Muscle of leg (tissue), 3 donors: ENCODE measurements at regions not wholly inside any gene's neighbourhood (a gene's known extent, or its start where the extent isn't known, plus 50 kb on each side); places are given as distances from the start of the nearest gene placed in this dataset.

Source experiments
- DNase-seq: peaks from one replicate; pipeline ENCODE4 v3.0.0; 2013
- H3K27ac ChIP-seq: one replicate; pipeline ENCODE4 v1.5.1; 2013; ENCODE audit warnings: mild to moderate bottlenecking, low read length, control low read depth
- H3K27me3 ChIP-seq: one replicate; pipeline ENCODE4 v1.6.1; 2013; ENCODE audit warnings: low read length; ENCODE audit not compliant: control insufficient read depth, insufficient read depth
- H3K36me3 ChIP-seq: one replicate; pipeline ENCODE4 v1.6.1; 2013; ENCODE audit warnings: low read length; ENCODE audit not compliant: control insufficient read depth, insufficient read depth
- H3K4me1 ChIP-seq: one replicate; pipeline ENCODE4 v1.6.1; 2013; ENCODE audit warnings: low read length; ENCODE audit not compliant: control insufficient read depth, insufficient read depth
- H3K4me3 ChIP-seq: one replicate; pipeline ENCODE4 v1.5.1; 2013; ENCODE audit warnings: low read length, control low read depth
- H3K9me3 ChIP-seq: replicated peaks from 2 replicates; pipeline ENCODE4 v1.6.1; 2013; ENCODE audit warnings: low read depth, low read length; ENCODE audit not compliant: control insufficient read depth
- WGBS: methylation state at CpG from one replicate; pipeline ENCODE4 v1.1.5; 2013; ENCODE audit warnings: missing lambda C conversion rate; ENCODE audit not compliant: insufficient coverage; 5-methylcytosine and 5-hydroxymethylcytosine counted together

GRCh38 chr11:11220786-11221185, 132.3 kb downstream of the CSNK2A3 start:
- no peak for DNase-seq
- 86% methylated on average over 9 of the region's 9 CpGs for WGBS
- peaks cover 23% of the 10 kb centered on the region for H3K4me1 ChIP-seq
- H3K27ac ChIP-seq: no peak overlapping the region
- H3K4me3 ChIP-seq: no peak overlapping the region
- no peaks in the 10 kb centered on the region for H3K36me3 ChIP-seq
- no peaks in the 10 kb centered on the region for H3K27me3 ChIP-seq
- H3K9me3 ChIP-seq: no peaks in the 10 kb centered on the region

GRCh38 chr11:11218629-11218986, 134.4 kb downstream of the CSNK2A3 start:
- Histone ChIP-seq H3K4me1 (peaks cover 23% of the 10 kb centered on the region), H3K36me3 (no peaks in the 10 kb centered on the region), H3K9me3 (no peaks in the 10 kb centered on the region), H3K4me3 (no peak overlapping the region), H3K27ac (no peak overlapping the region), H3K27me3 (no peaks in the 10 kb centered on the region)
- peak; percentile 71 for DNase-seq
- WGBS: 39% methylated on average over 3 of the region's 3 CpGs

GRCh38 chr11:11217929-11218628, 135.0 kb downstream of the CSNK2A3 start:
- Histone ChIP-seq H3K4me3 (no peak overlapping the region), H3K27me3 (no peaks in the 10 kb centered on the region), H3K9me3 (no peaks in the 10 kb centered on the region), H3K27ac (no peak overlapping the region), H3K4me1 (peaks cover 23% of the 10 kb centered on the region), H3K36me3 (no peaks in the 10 kb centered on the region)
- WGBS: 59% methylated on average over 3 of the region's 5 CpGs
- DNase-seq: no peak

DNA sequence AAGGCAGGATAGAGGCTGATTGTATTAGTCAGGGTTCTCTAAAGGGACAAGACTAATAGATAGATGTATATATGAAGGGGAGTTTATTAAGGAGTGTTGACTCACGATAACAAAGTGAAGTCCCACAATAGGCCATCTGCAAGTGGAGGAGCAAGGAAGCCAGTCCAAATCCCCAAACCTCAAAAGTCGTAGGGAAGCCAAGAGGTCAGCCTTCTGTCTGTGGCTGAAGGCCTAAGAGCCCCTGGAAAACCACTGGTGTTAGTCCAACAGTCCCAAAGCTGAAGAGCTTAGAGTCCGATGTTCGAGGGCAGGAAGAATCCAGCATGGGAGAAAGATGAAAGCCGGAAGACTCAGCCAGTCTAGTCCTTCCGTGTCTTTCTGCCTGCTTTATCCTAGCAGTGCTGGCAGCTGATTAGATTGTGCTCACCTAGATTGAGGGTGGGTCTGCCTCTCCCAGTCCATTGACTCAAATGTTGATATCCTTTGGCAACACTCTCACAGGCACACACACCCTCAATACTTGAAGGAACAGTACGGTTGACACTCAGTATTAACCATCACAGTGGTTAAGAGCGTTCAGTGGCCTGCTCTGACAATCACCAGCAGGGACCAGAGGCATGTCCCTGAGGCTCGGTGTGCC, 135.6 kb downstream of the CSNK2A3 start:
- Histone ChIP-seq H3K27me3 (no peaks in the 10 kb centered on the region), H3K27ac (no peak overlapping the region), H3K4me1 (peaks cover 23% of the 10 kb centered on the region), H3K4me3 (no peak overlapping the region), H3K9me3 (no peaks in the 10 kb centered on the region), H3K36me3 (no peaks in the 10 kb centered on the region)
- peak; percentile 88 for DNase-seq
- WGBS: 65% methylated on average over 5 of the region's 9 CpGs

DNA sequence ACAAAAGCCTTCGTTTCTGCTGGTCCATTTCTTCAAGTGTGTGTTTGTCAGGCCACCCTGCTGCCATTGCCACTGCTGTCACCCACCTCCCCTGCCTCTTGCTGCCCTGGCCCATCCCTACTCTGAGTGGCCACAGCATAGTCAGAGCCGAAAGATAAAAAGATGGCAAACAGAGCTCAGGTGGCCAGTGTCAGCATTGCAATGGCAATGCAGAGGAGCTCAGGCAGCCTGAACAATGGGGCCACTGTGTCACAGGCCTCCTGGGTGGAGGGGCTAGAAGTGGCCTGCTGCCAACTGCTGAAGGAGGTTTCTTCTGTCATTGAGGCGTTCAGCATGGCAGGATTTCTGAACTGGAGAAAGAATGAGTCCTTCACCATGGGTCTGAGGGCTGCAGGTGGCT, 137.1 kb downstream of the CSNK2A3 start:
- Histone ChIP-seq H3K27me3 (no peaks in the 10 kb centered on the region), H3K36me3 (no peaks in the 10 kb centered on the region), H3K4me3 (no peak overlapping the region), H3K4me1 (peaks cover 25% of the 10 kb centered on the region), H3K9me3 (no peaks in the 10 kb centered on the region), H3K27ac (no peak overlapping the region)
- no peak for DNase-seq
- 100% methylated on average over 3 of the region's 3 CpGs for WGBS

DNA sequence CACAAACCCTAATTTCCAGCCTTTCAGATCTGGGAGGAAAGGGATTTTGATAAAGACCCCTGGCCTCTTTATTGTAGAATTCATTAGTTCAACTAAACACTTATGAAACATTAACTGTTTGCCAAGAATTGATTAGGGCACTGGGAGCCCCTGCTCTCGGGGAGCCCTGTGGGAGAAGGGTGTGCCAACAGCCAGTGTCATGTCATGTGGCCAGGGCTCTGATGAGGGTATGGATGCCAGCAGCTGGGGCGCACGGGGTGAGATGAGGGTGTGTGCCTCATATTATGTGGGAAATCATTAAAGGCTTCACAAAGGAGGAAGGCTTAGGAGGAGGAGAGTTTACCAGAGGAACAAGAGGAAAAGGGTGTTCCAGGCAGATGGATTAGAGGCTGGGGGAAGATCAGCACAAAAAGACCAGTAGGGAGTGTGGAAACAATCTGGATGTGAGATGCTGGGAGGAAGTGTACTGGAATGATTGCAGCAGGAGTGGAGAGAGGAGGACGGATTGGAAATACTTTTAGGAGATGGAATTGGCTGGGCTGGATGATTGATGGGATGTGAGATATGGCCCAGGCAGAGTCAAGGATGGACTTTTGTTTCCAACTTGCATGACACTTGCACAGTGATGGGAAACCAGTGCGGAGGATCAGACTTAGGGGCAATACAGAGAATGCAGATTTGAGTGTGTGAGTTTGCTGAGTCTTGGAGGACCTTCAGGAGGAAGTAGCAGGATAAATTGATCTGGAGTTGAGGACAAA, 137.8 kb downstream of the CSNK2A3 start:
- DNase-seq: no peak
- 78% methylated on average over 5 of the region's 5 CpGs for WGBS
- Histone ChIP-seq H3K36me3 (no peaks in the 10 kb centered on the region), H3K4me1 (peaks cover 25% of the 10 kb centered on the region), H3K27me3 (no peaks in the 10 kb centered on the region), H3K9me3 (no peaks in the 10 kb centered on the region), H3K4me3 (no peak overlapping the region), H3K27ac (no peak overlapping the region)

- WGBS: 58% methylated on average over 3 of the region's 4 CpGs
- no peaks in the 10 kb centered on the region for H3K27me3 ChIP-seq
- no peaks in the 10 kb centered on the region for H3K9me3 ChIP-seq
- DNase-seq: no peak
- H3K4me1 ChIP-seq: peaks cover 9% of the 10 kb centered on the region
- H3K27ac ChIP-seq: no peak overlapping the region
- H3K36me3 ChIP-seq: no peaks in the 10 kb centered on the region
- no peak overlapping the region for H3K4me3 ChIP-seq
Measured at GRCh38 chr11:11213117-11213516, 139.9 kb downstream of the CSNK2A3 start.

GRCh38 chr11:11211888-11212287, 141.2 kb downstream of the CSNK2A3 start:
- Histone ChIP-seq H3K36me3 (no peaks in the 10 kb centered on the region), H3K27me3 (no peaks in the 10 kb centered on the region), H3K9me3 (no peaks in the 10 kb centered on the region), H3K27ac (no peak overlapping the region), H3K4me3 (no peak overlapping the region), H3K4me1 (peaks cover 2% of the 10 kb centered on the region)
- DNase-seq: no peak

- no peaks in the 10 kb centered on the region for H3K9me3 ChIP-seq
- H3K27ac ChIP-seq: no peak overlapping the region
- H3K27me3 ChIP-seq: no peaks in the 10 kb centered on the region
- no peak overlapping the region for H3K4me3 ChIP-seq
- no peaks in the 10 kb centered on the region for H3K36me3 ChIP-seq
- 51% methylated on average over 6 of the region's 7 CpGs for WGBS
- peaks cover 2% of the 10 kb centered on the region for H3K4me1 ChIP-seq
- no peak for DNase-seq
Measured at GRCh38 chr11:11211186-11211585, 141.9 kb downstream of the CSNK2A3 start.

DNA sequence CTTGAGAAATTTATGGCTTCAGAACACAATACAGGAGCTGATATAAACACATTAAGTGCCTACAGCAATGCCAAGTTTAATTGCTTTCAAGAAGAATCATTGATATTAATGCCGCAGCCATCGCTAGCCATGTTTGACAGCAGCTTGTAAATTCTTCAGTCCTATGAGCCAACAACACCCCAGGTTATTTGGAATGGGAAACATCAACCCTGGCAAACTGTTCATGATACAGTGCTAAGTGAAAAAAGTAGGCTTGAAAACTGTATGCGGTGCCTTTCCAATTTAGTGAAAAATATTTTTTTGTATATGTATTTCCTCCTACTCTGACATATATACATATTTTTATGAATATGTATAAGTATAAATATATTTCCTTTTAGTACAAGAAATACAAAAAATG, 142.6 kb downstream of the CSNK2A3 start:
- no CpG with 5 or more reads among the region's 3 CpGs for WGBS
- no peak overlapping the region for H3K27ac ChIP-seq

More for the DNA sequence above, 142.6 kb downstream of the CSNK2A3 start:
- peaks cover 2% of the 10 kb centered on the region for H3K4me1 ChIP-seq
- H3K27me3 ChIP-seq: no peaks in the 10 kb centered on the region
- no peak for DNase-seq
- no peak overlapping the region for H3K4me3 ChIP-seq
- H3K9me3 ChIP-seq: no peaks in the 10 kb centered on the region
- no peaks in the 10 kb centered on the region for H3K36me3 ChIP-seq
